GM19035 (cell line): ENCODE measurements at regions not wholly inside any gene's neighbourhood (a gene's known extent, or its start where the extent isn't known, plus 50 kb on each side); places are given as distances from the start of the nearest gene placed in this dataset.
"Not testable (repeated sequence)": the region's sequence is repeated elsewhere in the genome, so short reads cannot be mapped to it uniquely, and the experiment has no call there.

Experiments
- ATAC-seq: cut with Tn5 transposase; IDR thresholded peaks from one replicate; pipeline ENCODE4 v1.9.1; 2021; ENCODE audit not compliant: unreplicated experiment

DNA sequence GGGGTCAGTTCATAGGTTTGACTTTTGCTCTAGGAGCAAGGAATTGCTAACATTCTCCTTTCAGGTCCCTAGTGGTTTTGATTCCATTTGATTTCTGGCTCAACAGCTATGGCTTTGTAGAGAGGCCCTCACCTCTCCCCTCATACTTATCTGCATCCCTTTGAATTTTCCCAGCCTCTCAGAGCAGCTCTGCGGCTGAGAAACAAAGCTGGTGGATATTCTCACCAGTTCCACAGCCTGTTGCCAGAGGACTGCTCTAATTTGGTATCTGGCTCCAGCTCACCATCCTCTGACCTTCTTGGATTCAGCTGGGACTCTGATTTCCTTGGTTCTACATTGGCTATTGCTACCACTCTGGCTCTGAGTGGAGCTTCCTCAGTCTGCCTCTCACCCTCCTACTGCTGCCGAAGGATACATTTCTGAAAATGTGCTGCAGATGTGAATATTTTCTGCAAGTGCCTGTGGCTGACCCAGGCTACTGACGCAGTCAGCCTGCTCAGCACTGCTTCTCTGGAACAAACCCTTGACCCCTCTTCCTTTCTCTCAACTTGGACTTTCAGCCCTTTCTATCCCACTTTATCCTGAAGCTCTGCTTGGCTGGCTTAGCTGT, 110.9 kb upstream of the ENPEP start:
- ATAC-seq = no peak

DNA sequence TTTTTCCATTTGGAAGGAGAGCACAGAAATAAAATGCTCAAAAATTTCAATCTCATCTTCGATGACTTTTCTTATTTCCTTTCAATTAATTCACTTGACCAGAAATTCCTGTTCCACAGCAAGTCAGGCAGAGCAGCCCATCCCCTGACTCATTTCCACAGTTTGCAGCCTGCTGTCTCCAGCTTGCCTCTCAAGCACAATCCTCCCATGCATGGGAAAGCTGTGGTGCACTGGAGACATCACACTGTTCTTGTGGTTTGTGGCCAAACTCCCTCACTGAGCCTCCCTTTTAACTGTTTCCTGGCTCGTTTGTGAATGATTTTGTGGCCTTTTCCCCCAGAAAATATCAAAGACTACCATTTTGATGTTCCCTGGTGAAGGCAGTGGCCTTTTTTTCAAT, 114.0 kb upstream of the ENPEP start:
- no peak for ATAC-seq

DNA sequence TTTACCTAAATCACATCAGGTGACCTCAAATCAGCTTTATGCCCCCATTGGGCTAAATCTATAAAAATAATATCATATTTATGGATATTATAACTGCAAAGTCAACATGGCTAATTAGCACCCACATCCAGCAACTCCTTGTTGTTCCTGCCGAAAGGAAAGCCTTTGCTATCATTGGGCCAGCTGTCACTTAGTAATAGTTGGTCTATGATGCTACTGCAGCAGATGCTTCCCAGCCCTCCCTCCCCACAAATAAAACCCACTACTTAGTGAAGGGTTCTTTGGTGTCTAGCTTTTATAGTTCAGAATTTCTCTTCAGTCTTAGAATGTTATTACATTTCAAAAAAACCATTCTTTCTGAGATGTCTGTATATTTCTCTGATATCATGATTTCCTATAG, 116.9 kb upstream of the ENPEP start:
- no peak for ATAC-seq

DNA sequence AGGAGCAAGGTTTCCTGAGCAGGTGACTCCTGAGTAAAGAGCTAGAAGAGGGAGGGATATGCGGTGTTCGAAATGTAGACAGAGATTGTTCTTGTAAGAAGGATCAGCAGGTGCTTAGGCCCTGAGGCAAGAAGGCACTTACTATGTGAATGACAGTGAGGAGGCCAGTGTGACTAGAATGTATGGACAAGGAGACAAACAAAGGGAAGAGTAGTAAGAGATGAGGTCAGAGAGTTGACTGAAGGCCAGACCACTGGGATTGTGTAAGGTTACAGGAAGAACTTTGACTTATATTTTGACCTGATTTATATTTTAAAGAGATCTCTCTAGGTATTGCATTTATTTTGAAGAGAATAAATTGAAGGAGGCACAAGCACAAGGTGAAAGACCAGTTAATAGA, 118.4 kb upstream of the ENPEP start:
- no peak for ATAC-seq

DNA sequence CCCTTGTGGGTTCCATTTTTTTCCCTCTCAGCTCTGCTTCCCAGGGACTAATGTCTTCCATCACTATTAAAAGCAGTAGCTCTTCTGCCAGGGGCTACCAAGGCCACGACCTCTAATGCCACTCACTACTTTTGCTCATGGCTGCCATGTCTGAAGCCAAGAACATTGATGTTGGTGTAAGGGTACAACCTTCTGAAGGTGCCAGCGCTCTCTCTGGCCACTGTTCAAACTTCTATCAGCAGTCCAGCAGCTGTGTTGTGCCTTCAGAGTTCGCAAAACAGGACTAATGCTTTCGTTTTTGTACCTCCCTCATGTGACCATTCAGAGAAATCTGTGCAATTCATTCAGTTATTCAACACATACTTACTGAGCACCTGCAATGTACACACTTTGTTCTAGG, 121.5 kb upstream of the ENPEP start:
- ATAC-seq = no peak

DNA sequence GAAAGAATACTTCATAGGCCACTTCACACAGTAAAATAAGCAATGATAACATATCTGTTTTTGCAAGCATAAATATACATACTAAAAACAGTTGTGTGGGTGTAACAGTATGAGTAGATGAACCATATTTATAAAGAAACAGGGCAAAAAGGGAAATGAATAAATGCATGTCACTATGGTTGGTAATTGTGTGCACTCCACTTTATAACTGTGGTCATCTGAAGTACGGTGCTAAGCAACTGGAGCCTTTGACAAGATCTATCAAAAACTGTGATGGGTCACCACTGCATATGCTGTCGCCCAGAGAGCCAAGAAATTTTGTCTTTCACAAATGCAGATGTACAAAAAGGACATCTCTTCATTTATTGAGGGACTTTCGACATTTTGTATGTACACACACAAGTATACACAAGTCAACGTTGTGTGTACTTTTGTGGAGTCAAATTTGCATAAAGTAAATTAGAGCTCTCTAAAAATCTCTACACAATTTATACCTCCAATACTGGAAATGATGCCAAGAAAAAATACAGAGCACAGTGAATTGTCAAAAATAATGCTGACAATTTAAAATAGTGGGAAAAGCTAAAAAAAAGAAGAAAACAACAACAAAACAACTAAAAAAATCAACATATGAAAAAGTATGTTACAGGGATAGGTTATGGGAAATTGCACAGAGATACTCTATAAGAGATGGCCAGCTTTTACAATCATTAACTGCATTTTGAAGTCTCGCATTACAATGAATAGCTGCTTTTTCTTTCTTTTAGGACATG, 123.1 kb upstream of the ENPEP start:
- no peak for ATAC-seq

GRCh38 chr4:110348711-110349383, 127.1 kb upstream of the ENPEP start:
- no peak for ATAC-seq

GRCh38 chr4:110347805-110348204, 128.2 kb upstream of the ENPEP start:
- ATAC-seq = no peak

- ATAC-seq = no peak
Measured at GRCh38 chr4:110344165-110344564, 131.8 kb upstream of the ENPEP start.

DNA sequence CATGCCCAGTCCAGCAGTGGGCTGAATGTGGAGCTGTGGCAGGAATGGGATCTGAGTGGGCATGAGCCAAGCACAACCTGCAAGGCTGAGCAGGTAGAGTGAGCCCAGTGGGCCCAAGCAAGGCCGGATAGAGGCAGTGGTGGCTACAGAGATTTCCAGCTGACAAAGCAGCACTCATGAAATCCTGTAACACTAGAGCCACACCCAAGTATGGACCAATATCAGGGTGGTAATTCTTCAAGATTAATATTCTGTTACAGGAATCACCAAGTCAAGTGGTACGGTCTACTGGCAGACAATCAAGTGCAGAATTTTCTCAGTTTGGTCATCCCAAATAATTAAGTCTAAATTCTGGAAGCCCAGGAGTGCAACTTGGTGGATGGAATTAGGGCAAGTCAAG, 132.4 kb upstream of the ENPEP start:
- no peak for ATAC-seq

DNA sequence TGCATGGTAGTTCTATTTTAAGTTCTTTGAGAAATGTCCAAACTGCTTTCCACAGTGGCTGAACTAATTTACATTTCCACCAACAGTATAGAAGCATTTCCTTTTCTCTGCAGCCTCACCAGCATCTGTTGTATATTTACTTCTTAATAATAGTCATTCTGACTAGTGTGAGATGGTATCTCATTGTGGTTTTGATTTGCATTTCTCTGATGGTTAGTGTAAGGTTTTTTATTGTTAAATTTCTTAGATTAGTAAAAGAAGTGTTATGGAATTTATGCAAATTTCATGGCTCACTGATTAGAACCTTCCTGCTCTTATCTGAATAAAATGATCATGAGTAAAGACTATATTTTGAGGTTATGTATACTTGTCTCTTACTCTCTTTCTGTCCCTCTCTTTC, 134.8 kb upstream of the ENPEP start:
- not testable (repeated sequence) for ATAC-seq

DNA sequence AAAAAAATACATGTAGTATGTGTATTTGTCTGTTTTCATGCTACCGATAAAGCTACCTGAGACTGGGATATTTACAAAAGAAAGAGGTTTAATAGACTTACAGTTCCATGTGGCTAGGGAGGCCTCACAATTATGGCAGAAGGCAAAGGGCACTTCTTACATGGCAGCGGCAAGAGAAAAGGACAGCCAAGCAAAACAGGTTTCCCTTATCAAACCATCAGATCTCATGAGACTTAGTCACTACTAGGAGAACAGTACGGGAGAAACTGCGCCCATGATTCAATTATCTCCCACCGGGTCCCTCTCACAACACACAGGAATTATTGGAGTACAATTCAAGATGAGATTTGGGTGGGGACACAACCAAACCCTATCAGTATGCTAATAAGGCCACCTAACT, 137.0 kb upstream of the ELOVL6 start:
- no peak for ATAC-seq

- ATAC-seq = no peak
Measured at GRCh38 chr4:110332483-110332882, 134.1 kb upstream of the ELOVL6 start.

- not testable (repeated sequence) for ATAC-seq
Measured at GRCh38 chr4:110326426-110326825, 128.0 kb upstream of the ELOVL6 start.

GRCh38 chr4:110310795-110311194, 112.4 kb upstream of the ELOVL6 start:
- ATAC-seq = peak; percentile 50

- no peak for ATAC-seq
Measured at GRCh38 chr4:110309675-110310074, 111.3 kb upstream of the ELOVL6 start.

GRCh38 chr4:110306303-110306702, 107.9 kb upstream of the ELOVL6 start:
- no peak for ATAC-seq

DNA sequence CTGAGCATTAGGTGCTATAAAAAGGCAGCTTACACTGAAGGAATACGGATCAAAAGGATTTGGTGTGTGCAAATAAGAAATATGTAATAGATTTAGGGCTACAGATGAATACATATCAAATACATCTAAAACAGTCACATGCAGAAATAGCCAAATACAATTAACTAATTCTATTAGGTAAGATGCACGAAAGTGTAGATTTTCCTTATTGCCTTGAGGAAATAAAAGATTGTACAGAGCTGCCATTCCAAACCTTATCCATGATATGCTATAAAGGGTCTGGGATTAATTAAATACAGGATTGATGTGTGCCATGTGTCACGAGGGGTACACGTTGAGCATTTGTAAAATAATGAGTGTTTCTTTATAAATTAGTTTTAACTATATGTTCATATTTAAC, 107.0 kb upstream of the ELOVL6 start:
- no peak for ATAC-seq

GRCh38 chr4:110296892-110297291, 98.5 kb upstream of the ELOVL6 start:
- ATAC-seq = peak; percentile 94

- no peak for ATAC-seq
Measured at GRCh38 chr4:110294165-110294564, 95.8 kb upstream of the ELOVL6 start.

DNA sequence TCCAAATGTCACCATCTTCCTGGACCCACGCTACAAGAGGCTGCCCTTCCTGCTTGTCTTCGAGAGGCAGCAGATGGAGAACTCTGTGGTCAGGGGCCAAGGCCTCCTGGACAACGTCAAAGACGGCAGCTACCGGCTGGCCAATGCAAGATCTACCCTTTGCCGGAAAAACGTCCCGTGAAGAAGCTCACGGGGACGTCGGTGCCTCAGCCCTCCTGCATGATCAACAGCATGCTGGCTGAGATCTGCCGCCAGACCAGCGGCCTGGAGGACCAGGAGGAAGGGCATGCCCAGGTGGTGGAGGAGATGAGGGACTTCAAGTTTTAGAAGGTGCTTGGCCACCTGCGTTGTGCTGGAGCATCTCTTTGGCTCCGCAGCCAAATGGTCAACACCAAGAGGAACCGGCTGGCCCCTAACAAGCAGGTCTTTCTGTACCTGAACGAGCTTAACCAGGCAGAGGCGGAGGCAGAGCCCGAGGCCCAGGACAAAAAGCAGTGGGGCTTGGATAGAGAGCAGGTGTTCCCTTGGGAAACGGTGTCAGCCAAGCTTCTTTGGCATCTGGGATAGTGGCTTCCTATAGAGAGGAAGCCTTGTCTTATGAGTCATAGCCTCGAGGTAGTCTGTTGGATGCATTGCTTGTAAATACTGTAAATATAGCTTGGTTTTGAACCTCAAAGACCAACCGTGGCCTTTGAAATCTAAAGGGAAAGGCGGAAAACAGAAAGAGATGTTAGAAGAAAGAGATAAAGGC, 94.8 kb upstream of the ELOVL6 start:
- ATAC-seq = no peak

DNA sequence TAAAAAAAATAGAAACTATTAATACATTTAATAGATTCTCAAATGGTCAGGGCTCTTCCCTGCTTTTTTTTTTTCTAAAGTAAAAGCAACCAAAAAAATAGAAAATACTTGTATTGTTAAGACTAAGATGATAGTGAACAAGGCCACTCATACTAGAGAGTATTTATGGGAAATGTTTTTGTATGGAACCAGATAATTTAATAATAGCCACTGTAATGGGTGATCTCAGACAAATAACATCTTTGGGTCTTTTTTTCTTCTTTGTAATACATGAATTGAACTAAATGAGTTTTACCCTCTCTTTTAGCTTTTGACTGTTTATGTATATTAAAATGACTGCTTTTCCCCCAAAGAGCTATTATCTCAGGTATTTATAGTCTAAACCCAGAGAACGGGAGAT, 92.1 kb upstream of the ELOVL6 start:
- ATAC-seq = no peak
